DOHH2 (cell line): ENCODE measurements at regions not wholly inside any gene's neighbourhood (a gene's known extent, or its start where the extent isn't known, plus 50 kb on each side); places are given as distances from the start of the nearest gene placed in this dataset.

ENCODE experiments used
- H3F3A ChIP-seq: fragments of 200-600 bp; sonication (generic), shearing (Covaris generic); 2 replicates; pipeline ENCODE4 v1.6.0; 2016; ENCODE audit warnings: antibody characterized with exemption, mild to moderate bottlenecking; ENCODE audit not compliant: control insufficient read depth, insufficient read depth
- H3K27ac ChIP-seq: fragments of 200-600 bp; sonication (generic); 2 replicates; pipeline ENCODE4 v1.5.1; 2014; ENCODE audit warnings: low read depth, mild to moderate bottlenecking, low read length, moderate library complexity
- H3K27me3 ChIP-seq: fragments of 200-600 bp; sonication (generic); 2 replicates; pipeline ENCODE4 v1.6.1; 2014; ENCODE audit warnings: mild to moderate bottlenecking, low read length, mixed read lengths; ENCODE audit not compliant: control insufficient read depth
- H3K36me3 ChIP-seq: fragments of 200-600 bp; sonication (generic); 2 replicates; pipeline ENCODE4 v1.6.1; 2014; ENCODE audit warnings: mild to moderate bottlenecking, low read length, moderate library complexity, mixed read lengths; ENCODE audit not compliant: control insufficient read depth
- H3K4me1 ChIP-seq: fragments of 200-600 bp; sonication (generic); 2 replicates; pipeline ENCODE4 v1.6.1; 2014; ENCODE audit warnings: mild to moderate bottlenecking, low read length, mixed read lengths; ENCODE audit not compliant: control insufficient read depth
- H3K4me2 ChIP-seq: fragments of 200-600 bp; sonication (generic); 2 replicates; pipeline ENCODE4 v1.6.0; 2014; ENCODE audit warnings: mild to moderate bottlenecking, low read length, moderate library complexity
- H3K4me3 ChIP-seq: fragments of 200-600 bp; sonication (generic); 2 replicates; pipeline ENCODE4 v1.5.1; 2014; ENCODE audit warnings: mild to moderate bottlenecking, low read length, mixed read lengths
- H3K79me2 ChIP-seq: fragments of 200-600 bp; sonication (generic); 2 replicates; pipeline ENCODE4 v1.6.1; 2014; ENCODE audit warnings: mild to moderate bottlenecking, low read length, mixed read lengths; ENCODE audit not compliant: control insufficient read depth
- H3K9me2 ChIP-seq: fragments of 200-600 bp; sonication (generic); replicated peaks from 2 replicates; pipeline ENCODE4 v1.6.1; 2014; ENCODE audit warnings: mild to moderate bottlenecking, low read length, mixed read lengths; ENCODE audit not compliant: control insufficient read depth
- H3K9me3 ChIP-seq: fragments of 200-600 bp; sonication (generic); 2 replicates; pipeline ENCODE4 v1.6.1; 2014; ENCODE audit warnings: antibody characterized with exemption, low read length, mixed read lengths; ENCODE audit not compliant: control insufficient read depth, insufficient read depth
- H4K20me1 ChIP-seq: fragments of 200-600 bp; sonication (generic); 2 replicates; pipeline ENCODE4 v1.6.0; 2014; ENCODE audit warnings: low read depth, mild to moderate bottlenecking, antibody characterized with exemption, low read length, moderate library complexity; ENCODE audit not compliant: control insufficient read depth, insufficient read depth
- CTCF ChIP-seq: fragments of 200-600 bp; sonication (generic); IDR thresholded peaks from one replicate; pipeline ENCODE4 v1.5.1; 2014; ENCODE audit warnings: antibody characterized with exemption, mild to moderate bottlenecking, low read depth, low read length; ENCODE audit not compliant: poor library complexity, severe bottlenecking
- EZH2phosphoT487 ChIP-seq: fragments of 200-600 bp; sonication (generic); IDR thresholded peaks from 2 replicates; pipeline ENCODE4 v1.6.1; 2017; ENCODE audit warnings: borderline replicate concordance, mild to moderate bottlenecking, antibody characterized with exemption, low read length, moderate library complexity, mixed read lengths

GRCh38 chr3:5678248-5678647 is 490.7 kb downstream of the EDEM1 start:
- H3K27ac ChIP-seq = no peak overlapping the region
- H3K36me3 ChIP-seq = no peaks in the 10 kb centered on the region
- no peak overlapping the region for H3K4me2 ChIP-seq
- H3K27me3 ChIP-seq = no peaks in the 10 kb centered on the region
- no peaks in the 10 kb centered on the region for H3K9me2 ChIP-seq
- TF ChIP-seq EZH2phosphoT487 = no peak
- TF ChIP-seq CTCF = no peak
- no peaks in the 10 kb centered on the region for H3F3A ChIP-seq
- H3K79me2 ChIP-seq = no peaks in the 10 kb centered on the region
- no peaks in the 10 kb centered on the region for H3K4me1 ChIP-seq
- no peaks in the 10 kb centered on the region for H3K9me3 ChIP-seq
- H4K20me1 ChIP-seq = no peaks in the 10 kb centered on the region
- no peak overlapping the region for H3K4me3 ChIP-seq

GRCh38 chr3:5678844-5679243 is 491.3 kb downstream of the EDEM1 start:
- H3F3A ChIP-seq = no peaks in the 10 kb centered on the region
- no peaks in the 10 kb centered on the region for H3K27me3 ChIP-seq
- no peak overlapping the region for H3K4me3 ChIP-seq
- no peaks in the 10 kb centered on the region for H3K36me3 ChIP-seq
- no peak for TF ChIP-seq CTCF
- no peak overlapping the region for H3K4me2 ChIP-seq
- H3K9me3 ChIP-seq = no peaks in the 10 kb centered on the region
- no peaks in the 10 kb centered on the region for H3K79me2 ChIP-seq
- no peak overlapping the region for H3K27ac ChIP-seq
- no peaks in the 10 kb centered on the region for H3K9me2 ChIP-seq
- no peaks in the 10 kb centered on the region for H3K4me1 ChIP-seq
- H4K20me1 ChIP-seq = no peaks in the 10 kb centered on the region

GRCh38 chr3:5687230-5687629 is 499.7 kb downstream of the EDEM1 start:
- Histone ChIP-seq H3K4me2 (no peak overlapping the region), H3K9me2 (no peaks in the 10 kb centered on the region), H3K27ac (no peak overlapping the region), H3F3A (no peaks in the 10 kb centered on the region), H3K27me3 (no peaks in the 10 kb centered on the region), H3K4me3 (no peak overlapping the region), H3K9me3 (no peaks in the 10 kb centered on the region), H3K79me2 (no peaks in the 10 kb centered on the region), H3K36me3 (no peaks in the 10 kb centered on the region), H3K4me1 (no peaks in the 10 kb centered on the region), H4K20me1 (no peaks in the 10 kb centered on the region)
- TF ChIP-seq CTCF (no peak), EZH2phosphoT487 (no peak)

- Histone ChIP-seq H3K9me2 (no peaks in the 10 kb centered on the region), H3K79me2 (no peaks in the 10 kb centered on the region), H3K4me1 (no peaks in the 10 kb centered on the region), H3F3A (no peaks in the 10 kb centered on the region), H3K27ac (no peak overlapping the region), H3K36me3 (no peaks in the 10 kb centered on the region), H3K27me3 (no peaks in the 10 kb centered on the region), H3K4me2 (no peak overlapping the region), H3K9me3 (no peaks in the 10 kb centered on the region), H4K20me1 (no peaks in the 10 kb centered on the region), H3K4me3 (no peak overlapping the region)
- TF ChIP-seq CTCF (no peak), EZH2phosphoT487 (no peak)
These were observed 503.0 kb downstream of the EDEM1 start for GRCh38 chr3:5690490-5690889.
